Stimulated activated CD4-positive, alpha-beta T cell treated with anti-CD3 and anti-CD28 coated beads, Interleukin-2, amount 100 ng/mL, for 4 hours (primary cell): ENCODE measurements at regions not wholly inside any gene's neighbourhood (a gene's known extent, or its start where the extent isn't known, plus 50 kb on each side); places are given as distances from the start of the nearest gene placed in this dataset.
A peak's percentile ranks its signal among the peaks of the same experiment; 100 is the strongest.

Experiments used
- DNase-seq: peaks from one replicate; pipeline ENCODE4 v3.0.0-alpha.2; 2020; ENCODE audit warnings: low read depth

DNA sequence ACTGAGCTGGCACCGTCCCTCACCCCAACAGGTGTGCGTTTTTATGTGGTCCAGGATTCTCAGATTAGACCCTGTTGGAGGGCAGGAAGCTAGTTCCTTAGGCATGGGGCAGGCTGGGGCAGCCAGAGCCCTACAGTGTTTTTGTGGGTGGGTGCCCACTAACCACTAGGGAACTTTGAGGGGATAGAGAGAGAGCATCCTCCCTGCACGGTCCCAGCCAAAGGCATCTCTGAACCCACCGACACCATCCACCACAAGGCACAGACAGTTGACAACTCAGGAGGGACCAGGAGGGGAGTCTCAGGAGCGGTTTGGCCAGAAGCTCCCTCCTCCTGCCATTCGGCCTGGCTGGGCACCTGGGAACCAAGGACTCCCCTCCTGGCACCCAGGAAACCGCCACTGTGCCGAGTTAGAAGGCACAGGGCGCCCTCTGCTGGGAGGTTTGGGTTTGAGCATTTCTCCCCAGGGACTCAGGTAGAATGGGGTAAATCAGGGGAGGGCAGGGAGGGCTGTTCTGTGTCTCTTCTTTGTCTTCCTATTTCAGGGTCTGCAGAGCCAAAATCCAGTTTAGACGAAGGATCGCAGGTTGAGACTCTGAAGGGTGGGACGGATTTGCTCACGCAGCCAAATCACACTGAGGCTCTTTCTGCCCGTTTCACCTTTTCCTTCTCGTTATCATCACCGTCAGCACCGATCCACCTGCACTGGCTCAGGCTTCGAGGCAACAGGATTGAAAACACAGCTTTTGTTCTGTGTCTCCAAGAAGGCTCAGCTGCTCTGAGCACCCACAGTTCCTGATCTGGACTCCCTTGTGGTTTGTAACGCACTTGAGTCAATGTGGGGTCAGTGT, 84.8 kb upstream of the COL13A1 start:
- peak; percentile 9 for DNase-seq

DNA sequence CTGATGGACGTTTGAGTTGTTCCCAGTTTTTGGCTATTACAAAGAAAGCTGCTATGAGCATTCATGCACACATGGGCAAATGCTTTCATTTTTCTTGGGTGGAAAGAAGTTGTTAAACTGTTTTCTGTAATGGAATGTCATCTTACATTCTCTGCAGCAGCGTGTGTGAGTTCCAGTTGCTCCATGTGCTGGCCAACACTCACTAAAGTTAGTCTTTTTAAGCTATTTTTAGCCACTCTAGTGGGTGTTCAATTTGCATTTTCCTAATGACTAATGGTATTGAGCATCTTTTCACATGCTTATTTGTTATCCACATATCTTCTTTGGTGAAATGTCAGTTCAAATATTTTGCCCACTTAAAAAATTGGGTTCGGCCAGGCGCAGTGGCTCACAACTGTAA, 82.8 kb upstream of the COL13A1 start:
- DNase-seq = no peak

- DNase-seq = no peak
Observed at GRCh38 chr10:69721690-69722310, 79.9 kb upstream of the COL13A1 start.

- no peak for DNase-seq
Observed at GRCh38 chr10:69723653-69724052, 78.1 kb upstream of the COL13A1 start.

DNA sequence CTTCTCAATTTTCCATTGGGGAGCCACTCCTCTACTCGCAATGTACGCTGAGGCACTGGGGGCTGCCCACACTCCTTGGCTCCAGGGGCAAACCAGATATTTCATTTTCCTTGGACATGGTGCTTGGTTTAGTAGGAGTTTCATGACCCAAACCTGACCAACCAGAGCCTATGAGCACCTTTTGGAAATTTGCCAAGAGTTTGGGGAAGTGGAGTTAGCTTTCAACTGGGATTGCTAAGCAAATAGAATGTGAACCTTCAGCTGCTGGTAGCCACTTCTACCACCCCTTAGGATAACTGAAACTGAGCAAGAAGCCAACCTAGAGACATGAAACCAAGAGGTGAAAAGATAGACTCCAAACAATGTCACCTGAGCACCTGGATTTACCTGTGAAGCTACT, 74.9 kb upstream of the COL13A1 start:
- DNase-seq = no peak

- no peak for DNase-seq
Observed at GRCh38 chr10:69728335-69728870, 73.3 kb upstream of the COL13A1 start.

DNA sequence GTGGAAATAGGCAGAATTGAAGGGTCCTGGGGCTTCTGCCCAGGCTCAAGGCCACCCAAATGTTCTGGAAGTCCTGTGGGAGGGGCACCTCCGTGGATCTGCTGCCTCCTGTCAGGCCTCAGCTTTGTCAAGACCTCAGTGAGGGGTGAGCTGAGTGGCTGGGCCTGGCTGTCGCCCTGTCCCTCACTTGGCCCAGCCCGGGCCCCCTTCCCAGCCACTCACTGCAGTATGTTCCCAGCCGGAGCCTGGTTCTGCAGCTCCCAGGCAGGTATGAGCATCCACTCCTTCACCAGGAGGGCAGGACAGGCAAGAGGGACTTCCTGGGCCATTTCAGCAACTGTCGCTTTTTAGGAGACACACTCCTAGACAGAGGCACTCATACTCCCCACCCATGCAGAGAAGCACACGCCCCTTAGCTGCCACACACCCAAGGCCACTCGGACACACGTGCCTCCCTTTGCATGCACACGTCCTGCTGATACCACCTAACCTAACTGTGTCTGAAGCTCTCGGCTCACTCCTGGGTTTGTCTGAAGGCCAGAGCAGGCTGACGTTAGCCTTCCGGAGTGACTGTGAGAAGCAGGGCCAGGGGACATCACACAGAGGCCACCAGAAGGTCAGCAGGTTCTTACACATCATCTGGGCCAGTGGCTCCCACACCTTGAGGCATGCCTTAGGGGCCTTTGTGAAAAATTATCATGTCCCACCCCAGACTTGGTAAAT, 72.2 kb upstream of the COL13A1 start:
- no peak for DNase-seq

- DNase-seq = no peak
Observed at GRCh38 chr10:69730251-69731156, 71.2 kb upstream of the COL13A1 start.

GRCh38 chr10:69731184-69731583, 70.5 kb upstream of the COL13A1 start:
- DNase-seq = no peak

DNA sequence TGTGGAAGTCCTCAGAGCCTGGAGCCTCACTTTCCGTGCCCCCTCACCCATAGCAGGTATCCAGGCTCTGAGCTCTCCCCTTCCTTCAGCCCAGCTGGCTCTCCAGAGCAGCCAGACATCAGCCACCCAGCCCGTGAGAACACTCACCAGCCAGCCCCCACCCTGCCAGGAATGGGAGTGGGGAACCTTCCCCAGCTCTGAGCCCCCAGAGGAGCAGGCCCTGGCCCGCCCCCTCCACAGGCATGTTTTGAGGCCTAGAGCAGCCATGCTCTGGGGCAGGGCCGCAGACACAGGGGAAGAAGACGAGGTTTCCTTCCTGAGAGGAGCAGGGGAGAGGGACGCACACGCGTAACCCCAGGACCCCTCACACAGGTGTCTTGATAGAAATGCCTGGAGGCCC, 70.0 kb upstream of the COL13A1 start:
- DNase-seq = no peak

DNA sequence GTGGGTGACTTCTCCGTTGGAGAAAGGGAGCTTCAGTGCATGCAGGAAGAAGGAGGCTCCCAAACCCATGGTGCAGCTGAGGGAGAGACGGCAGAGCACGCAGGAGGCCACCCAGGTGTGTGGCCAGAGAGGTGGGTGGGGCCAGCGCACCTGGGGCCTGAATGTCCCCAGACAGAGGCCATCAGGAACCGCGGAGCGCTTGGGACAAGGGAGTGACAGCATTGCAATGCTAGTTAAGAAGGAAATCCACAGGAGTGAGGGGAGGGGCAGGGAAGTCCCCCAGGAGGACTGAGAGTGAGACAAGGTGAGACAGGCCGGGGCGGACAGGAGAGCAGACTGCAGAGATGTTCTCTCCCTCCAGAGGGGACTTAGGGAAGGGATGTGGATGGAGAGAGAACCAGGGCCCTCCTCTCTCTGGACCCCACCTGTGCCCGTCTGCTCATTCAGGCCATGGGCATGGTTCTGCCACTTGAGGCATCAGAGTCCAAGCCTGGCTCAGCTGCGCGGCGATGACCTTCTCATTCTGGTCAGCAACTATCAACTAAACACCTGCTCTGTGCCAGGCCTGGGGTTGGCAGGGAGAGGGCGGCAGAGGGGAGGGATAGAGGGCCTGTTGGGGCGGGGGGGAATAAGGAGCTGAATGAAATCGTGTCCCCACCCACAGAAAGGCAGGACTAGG, 69.4 kb upstream of the COL13A1 start:
- no peak for DNase-seq

DNA sequence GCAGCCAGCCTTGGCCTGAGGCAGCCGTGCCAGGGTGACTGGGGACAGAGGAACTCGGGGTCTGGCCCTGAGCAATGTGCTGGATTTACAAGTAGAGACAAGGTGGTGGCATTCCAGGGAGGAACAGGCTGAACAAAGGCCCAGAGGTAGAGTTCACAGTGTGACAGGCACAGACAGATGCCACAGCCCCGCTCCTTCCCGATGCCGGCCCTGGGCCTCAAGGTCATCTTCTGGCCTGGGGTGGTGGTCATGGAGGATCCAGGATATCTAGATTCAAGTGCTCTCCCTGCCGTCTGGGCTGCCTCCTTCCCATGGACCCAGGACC, 68.9 kb upstream of the COL13A1 start:
- no peak for DNase-seq

DNA sequence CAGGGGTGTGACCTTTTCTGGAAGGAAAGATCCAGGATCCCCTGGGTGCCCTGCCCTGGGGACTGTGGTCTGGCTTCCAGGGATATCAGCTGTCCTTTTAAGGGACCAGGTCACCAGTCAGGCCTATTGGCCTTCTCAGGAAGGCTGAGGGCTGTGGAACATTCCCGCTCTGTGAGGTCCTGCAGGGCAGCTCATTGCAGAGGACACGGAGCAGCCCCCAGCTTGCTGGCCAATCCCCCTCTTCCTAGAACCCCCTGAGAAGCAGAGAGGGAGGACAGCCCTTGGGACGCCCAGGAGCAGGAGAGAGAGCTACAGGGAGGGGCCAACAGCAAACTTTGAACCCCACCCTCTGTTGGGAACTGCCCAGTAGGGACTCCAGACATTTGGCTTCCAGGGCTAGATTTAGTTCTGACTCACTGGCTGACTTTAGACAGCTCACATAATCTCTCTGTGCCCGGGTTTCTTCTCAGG, 67.9 kb upstream of the COL13A1 start:
- no peak for DNase-seq

DNA sequence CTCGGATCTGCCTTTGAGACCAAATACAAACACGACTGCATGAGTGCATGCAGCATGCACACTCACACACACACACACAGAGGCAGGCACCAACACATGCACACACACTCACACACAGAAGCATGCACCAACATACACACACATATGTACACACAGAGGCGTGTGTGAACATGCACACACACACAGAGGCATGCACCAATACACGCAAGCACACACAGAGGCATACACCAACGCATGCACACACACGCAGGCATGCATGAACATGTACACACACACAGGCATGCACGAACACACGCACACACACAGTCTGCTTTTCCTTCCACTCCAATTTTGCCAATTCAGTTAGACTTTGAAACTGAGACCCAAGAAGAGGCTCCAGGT, 67.3 kb upstream of the COL13A1 start:
- no peak for DNase-seq

DNA sequence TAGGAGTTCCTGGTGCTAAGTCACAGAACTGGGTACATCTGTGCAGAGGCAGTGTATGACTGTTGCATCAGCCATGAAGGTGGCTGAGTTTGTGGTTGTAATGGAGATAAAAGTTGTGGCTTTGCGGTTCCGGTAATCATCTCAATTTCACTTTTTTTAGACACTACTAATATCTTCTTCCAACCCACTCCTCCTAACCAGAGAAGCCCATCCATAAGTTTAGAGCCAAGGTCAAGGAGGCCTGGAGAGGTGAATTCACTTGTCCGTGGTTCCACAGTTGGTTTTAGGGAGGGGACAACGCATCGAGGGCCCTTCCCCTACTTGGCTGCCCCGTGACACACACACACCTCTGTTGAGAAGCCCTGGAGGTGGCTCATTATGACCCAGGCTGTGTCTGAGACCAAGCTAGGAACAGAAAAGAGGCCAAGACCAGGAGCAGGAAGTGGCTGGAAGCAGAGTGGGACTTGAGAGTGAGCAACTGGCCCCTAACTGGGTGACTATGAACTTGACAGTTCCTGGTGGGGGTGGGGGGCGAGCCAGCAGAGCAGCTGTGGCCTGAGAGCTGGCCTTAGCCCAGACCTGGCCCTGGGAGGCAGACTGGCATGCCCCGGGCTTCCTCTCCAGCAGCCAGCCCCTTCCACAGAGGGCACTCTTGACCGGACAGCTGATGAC, 66.8 kb upstream of the COL13A1 start:
- DNase-seq = no peak

GRCh38 chr10:69736886-69737641, 64.6 kb upstream of the COL13A1 start:
- DNase-seq = no peak

DNA sequence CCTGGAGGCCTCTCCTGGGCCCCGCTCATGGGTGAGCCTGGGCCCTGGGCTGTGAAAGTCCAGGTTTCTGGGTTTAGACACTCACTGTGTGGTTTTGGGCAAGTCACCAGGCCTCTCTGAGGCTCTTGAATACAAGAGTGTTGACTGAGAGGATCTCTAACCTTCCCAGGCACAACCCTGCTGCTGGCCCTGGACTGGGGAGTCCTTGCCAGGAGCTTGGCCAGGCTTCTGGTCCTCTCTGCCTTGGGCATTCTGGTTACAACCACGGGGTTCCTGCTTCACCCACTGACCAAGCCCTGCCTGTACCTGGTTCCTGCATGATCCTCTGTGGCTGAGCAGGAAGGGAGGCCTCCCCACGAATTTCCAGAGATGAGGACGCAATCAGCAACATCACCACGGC, 63.6 kb upstream of the COL13A1 start:
- no peak for DNase-seq

- no peak for DNase-seq
Observed at GRCh38 chr10:69738858-69739435, 62.8 kb upstream of the COL13A1 start.

DNA sequence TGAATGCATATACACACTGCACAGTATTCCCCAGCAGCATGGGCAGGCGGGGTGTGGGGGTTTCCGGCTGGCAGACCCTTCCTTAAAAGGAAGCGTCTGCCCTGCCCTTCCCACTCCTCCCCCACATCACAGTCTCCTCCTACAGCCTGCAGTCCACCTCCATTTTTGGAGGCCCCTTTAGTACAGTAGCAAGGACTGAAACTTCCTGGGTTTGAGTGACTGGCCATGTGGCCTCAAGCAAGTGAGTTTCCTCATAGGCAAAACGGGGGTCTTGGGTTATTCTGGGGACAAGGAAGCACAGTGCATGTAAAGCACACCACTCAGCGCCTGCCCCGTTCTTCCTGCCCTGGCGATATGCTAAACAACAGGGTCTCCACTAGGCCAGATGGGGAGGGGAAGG, 62.1 kb upstream of the COL13A1 start:
- no peak for DNase-seq

- DNase-seq = no peak
Observed at GRCh38 chr10:69740126-69740525, 61.6 kb upstream of the COL13A1 start.
